ENCODE measurements at regions not wholly inside any gene's neighbourhood (a gene's known extent, or its start where the extent isn't known, plus 50 kb on each side); places are given as distances from the start of the nearest gene placed in this dataset.

GRCh38 chr2:120834206-120834605 is 98.5 kb downstream of the GLI2 start:
- Histone ChIP-seq H3K9me3 (ENCODE audit: control insufficient read depth, low read length) (no peaks in the 10 kb centered on the region), H3K4me1 (ENCODE audit: control insufficient read depth, insufficient read depth, low read length) (no peaks in the 10 kb centered on the region), H3K27ac (ENCODE audit: low read depth, low read length) (no peak overlapping the region), H3K36me3 (ENCODE audit: control insufficient read depth, insufficient read depth, low read length) (no peaks in the 10 kb centered on the region), H3K4me3 (ENCODE audit: low read length) (no peak overlapping the region), H3K9ac (ENCODE audit: extremely low read depth, low read length, poor library complexity, severe bottlenecking) (no peak overlapping the region), H3K27me3 (ENCODE audit: control insufficient read depth, insufficient read depth, low read length, poor library complexity, severe bottlenecking) (no peaks in the 10 kb centered on the region)
- peaks cover 11% of the 10 kb centered on the region for H3K4me1 Mint-ChIP-seq
- no peak overlapping the region for H3K4me3 Mint-ChIP-seq
- no peak overlapping the region for H3K27ac Mint-ChIP-seq
- H3K9me3 Mint-ChIP-seq = no peaks in the 10 kb centered on the region
- H3K36me3 Mint-ChIP-seq (ENCODE audit: low read depth) = peaks cover 6% of the 10 kb centered on the region
- H3K27me3 Mint-ChIP-seq (ENCODE audit: insufficient read depth) = no peaks in the 10 kb centered on the region
- 87 to 100% methylated on average over 2 to 3 of the region's 3 CpGs for WGBS, 2 experiments (ENCODE audit: insufficient coverage in 1 of 2, insufficient read length in 1 of 2)
- TF ChIP-seq, protein P1, sequence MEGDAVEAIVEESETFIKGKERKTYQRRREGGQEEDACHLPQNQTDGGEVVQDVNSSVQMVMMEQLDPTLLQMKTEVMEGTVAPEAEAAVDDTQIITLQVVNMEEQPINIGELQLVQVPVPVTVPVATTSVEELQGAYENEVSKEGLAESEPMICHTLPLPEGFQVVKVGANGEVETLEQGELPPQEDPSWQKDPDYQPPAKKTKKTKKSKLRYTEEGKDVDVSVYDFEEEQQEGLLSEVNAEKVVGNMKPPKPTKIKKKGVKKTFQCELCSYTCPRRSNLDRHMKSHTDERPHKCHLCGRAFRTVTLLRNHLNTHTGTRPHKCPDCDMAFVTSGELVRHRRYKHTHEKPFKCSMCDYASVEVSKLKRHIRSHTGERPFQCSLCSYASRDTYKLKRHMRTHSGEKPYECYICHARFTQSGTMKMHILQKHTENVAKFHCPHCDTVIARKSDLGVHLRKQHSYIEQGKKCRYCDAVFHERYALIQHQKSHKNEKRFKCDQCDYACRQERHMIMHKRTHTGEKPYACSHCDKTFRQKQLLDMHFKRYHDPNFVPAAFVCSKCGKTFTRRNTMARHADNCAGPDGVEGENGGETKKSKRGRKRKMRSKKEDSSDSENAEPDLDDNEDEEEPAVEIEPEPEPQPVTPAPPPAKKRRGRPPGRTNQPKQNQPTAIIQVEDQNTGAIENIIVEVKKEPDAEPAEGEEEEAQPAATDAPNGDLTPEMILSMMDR (conservative IDR thresholded peaks at IDR 0.05) = no peak
- no peak for DNase-seq

DNA sequence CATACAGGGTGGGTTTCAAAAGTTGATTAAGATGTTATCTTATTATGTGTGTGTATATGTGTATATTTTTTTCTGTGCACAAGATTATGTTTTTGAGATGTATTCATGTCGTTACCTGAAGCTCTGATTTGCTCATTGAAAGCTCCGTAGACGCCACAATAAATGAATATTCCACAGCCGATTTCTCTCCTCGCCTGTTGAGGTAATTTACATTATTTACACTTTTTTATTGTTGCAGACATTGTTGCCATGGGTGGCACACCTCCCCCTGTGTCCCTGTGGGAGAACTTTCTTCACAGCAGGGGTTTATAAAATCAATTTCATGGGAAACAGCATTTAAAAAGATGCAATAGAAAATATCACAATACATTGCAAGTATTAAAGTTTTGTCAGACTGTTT is 100.6 kb downstream of the GLI2 start:
- no peaks in the 10 kb centered on the region for H3K27me3 Mint-ChIP-seq (ENCODE audit: insufficient read depth)
- DNase-seq = no peak
- 85 to 95% methylated on average over 3 to 5 of the region's 5 CpGs for WGBS, 2 experiments (ENCODE audit: insufficient coverage in 1 of 2, insufficient read length in 1 of 2)

DNA sequence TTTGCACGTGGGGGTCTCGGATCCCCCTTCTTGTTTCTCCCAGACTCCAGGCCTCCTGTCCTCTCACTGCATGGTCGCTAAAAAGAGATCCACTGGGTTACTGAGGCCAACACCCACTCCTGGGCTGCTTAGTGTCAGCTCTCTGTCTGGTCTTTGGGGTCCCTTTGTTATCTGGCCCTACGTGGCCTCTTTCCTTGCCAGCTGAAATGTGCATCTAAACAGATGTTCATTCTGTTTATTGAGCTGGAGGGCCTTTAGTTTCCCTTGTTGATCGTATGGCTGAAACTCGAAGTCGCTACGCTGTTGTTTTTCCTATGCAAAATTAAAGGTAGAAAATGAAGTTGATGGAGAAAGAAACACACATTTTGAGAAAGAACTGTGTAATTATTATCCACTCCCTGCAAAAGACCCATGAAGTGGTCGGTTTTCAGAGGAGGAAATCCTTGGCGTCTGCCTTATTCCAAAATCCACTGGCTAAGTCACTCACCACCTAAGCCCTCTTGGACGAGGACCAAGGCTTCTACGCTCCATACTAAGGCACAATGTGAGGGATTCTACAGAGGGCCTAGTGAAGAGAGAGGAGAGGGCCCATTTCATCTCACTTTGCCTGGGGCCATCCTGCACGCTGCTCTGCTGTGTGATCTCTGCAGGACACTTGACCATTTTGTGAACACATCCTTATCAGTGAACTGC is 105.3 kb downstream of the GLI2 start:
- no peaks in the 10 kb centered on the region for H3K4me1 ChIP-seq (ENCODE audit: control insufficient read depth, insufficient read depth, low read length)
- no peak overlapping the region for H3K9ac ChIP-seq (ENCODE audit: extremely low read depth, low read length, poor library complexity, severe bottlenecking)
- 85 to 90% methylated on average over 10 to 13 of the region's 13 CpGs for WGBS, 2 experiments (ENCODE audit: insufficient coverage in 1 of 2, insufficient read length in 1 of 2)
- no peak overlapping the region for H3K4me3 ChIP-seq (ENCODE audit: low read length)
- TF ChIP-seq, protein P1 (conservative IDR thresholded peaks at IDR 0.05) = no peak
- no peaks in the 10 kb centered on the region for H3K27me3 ChIP-seq (ENCODE audit: control insufficient read depth, insufficient read depth, low read length, poor library complexity, severe bottlenecking)
- Mint-ChIP-seq H3K9me3 (no peaks in the 10 kb centered on the region), H3K36me3 (ENCODE audit: low read depth) (peaks cover 11% of the 10 kb centered on the region), H3K4me3 (no peak overlapping the region), H3K27ac (no peak overlapping the region), H3K27me3 (ENCODE audit: insufficient read depth) (no peaks in the 10 kb centered on the region), H3K4me1 (peaks cover 4% of the 10 kb centered on the region)
- no peak overlapping the region for H3K27ac ChIP-seq (ENCODE audit: low read depth, low read length)
- H3K36me3 ChIP-seq (ENCODE audit: control insufficient read depth, insufficient read depth, low read length) = no peaks in the 10 kb centered on the region
- no peaks in the 10 kb centered on the region for H3K9me3 ChIP-seq (ENCODE audit: control insufficient read depth, low read length)
- peak; percentile 9 for DNase-seq

More for the DNA sequence above, 100.6 kb downstream of the GLI2 start:
- no peak overlapping the region for H3K4me3 Mint-ChIP-seq
- TF ChIP-seq, protein P1 (conservative IDR thresholded peaks at IDR 0.05) = no peak
- Histone ChIP-seq H3K36me3 (ENCODE audit: control insufficient read depth, insufficient read depth, low read length) (no peaks in the 10 kb centered on the region), H3K9ac (ENCODE audit: extremely low read depth, low read length, poor library complexity, severe bottlenecking) (no peak overlapping the region), H3K27me3 (ENCODE audit: control insufficient read depth, insufficient read depth, low read length, poor library complexity, severe bottlenecking) (no peaks in the 10 kb centered on the region), H3K4me1 (ENCODE audit: control insufficient read depth, insufficient read depth, low read length) (no peaks in the 10 kb centered on the region), H3K9me3 (ENCODE audit: control insufficient read depth, low read length) (no peaks in the 10 kb centered on the region), H3K27ac (ENCODE audit: low read depth, low read length) (peak overlapping the region; percentile 10), H3K4me3 (ENCODE audit: low read length) (no peak overlapping the region)
- peaks cover 11% of the 10 kb centered on the region for H3K4me1 Mint-ChIP-seq
- H3K27ac Mint-ChIP-seq = peak overlapping the region; percentile 22
- peaks cover 6% of the 10 kb centered on the region for H3K36me3 Mint-ChIP-seq (ENCODE audit: low read depth)
- H3K9me3 Mint-ChIP-seq = no peaks in the 10 kb centered on the region
